Sigmoid colon (tissue), 6 donors: ENCODE measurements at regions not wholly inside any gene's neighbourhood (a gene's known extent, or its start where the extent isn't known, plus 50 kb on each side); places are given as distances from the start of the nearest gene placed in this dataset.

Source experiments
- DNase-seq: peaks from one replicate; pipeline ENCODE4 v3.0.0-alpha.2; 2019
- H3K27ac ChIP-seq, 4 donors: fragments of 200-600 bp; sonication (generic); one replicate each; pipeline ENCODE4 v1.5.1; 2016 to 2019; ENCODE audit warnings: mild to moderate bottlenecking in 1 of 4
- H3K27me3 ChIP-seq, 3 donors: fragments of 200-600 bp; sonication (generic); one replicate each; pipeline ENCODE4 v1.5.1; 2019; ENCODE audit warnings: mild to moderate bottlenecking in 1 of 3
- H3K36me3 ChIP-seq, 4 donors: fragments of 200-600 bp; sonication (generic); one replicate each; pipeline ENCODE4 v1.5.1; 2016 to 2019
- H3K4me1 ChIP-seq, 4 donors: fragments of 200-600 bp; sonication (generic); one replicate each; pipeline ENCODE4 v1.5.1; 2017 to 2019
- H3K4me3 ChIP-seq, 4 donors: fragments of 200-600 bp; sonication (generic); one replicate each; pipeline ENCODE4 v1.5.1; 2017 to 2019; ENCODE audit warnings: mild to moderate bottlenecking in 2 of 4, moderate library complexity in 1 of 4
- H3K9me3 ChIP-seq, 4 donors: fragments of 200-600 bp in 3 of 4; sonication (generic) in 3 of 4; one replicate each; pipeline versions ENCODE4 v1.5.1 to v1.6.1; 2013 to 2019
- EP300 ChIP-seq, 4 donors: sonication (generic); formaldehyde crosslinking; IDR thresholded peaks; one replicate each; pipeline ENCODE4 v1.6.1; 2017; ENCODE audit warnings: antibody characterized with exemption in 4 of 4
- POLR2A ChIP-seq, 2 donors: fragments of 450-650 bp; IDR thresholded peaks; one replicate each; pipeline ENCODE4 v1.6.1; 2016; ENCODE audit warnings: antibody characterized with exemption in 2 of 2, mild to moderate bottlenecking in 2 of 2, moderate library complexity in 2 of 2
- POLR2AphosphoS5 ChIP-seq, 4 donors: sonication (generic); formaldehyde crosslinking; IDR thresholded peaks; one replicate each; pipeline ENCODE4 v1.6.1; 2017; ENCODE audit warnings: antibody characterized with exemption in 4 of 4
- WGBS, 2 donors: extraction: QIAGEN DNeasy Blood & Tissue Kit; methylation state at CpG; one replicate each; pipeline ENCODE4 v1.1.7; 2013; 5-methylcytosine and 5-hydroxymethylcytosine counted together
- intact Hi-C: fragments of 100-400 bp; cut with DNase I; formaldehyde crosslinking; loops from one replicate; pipeline ENCODE4 v1.15.1; 2023
- TF ChIP-seq, protein P1 (sequence below), 4 experiments: fragments of 450-650 bp in 3 of 4; fragments of 200-600 bp in 1 of 4; IDR thresholded peaks; one replicate each; pipeline ENCODE4 v1.5.1; 2016 to 2019; ENCODE audit warnings: antibody characterized with exemption in 4 of 4, mild to moderate bottlenecking in 3 of 4, moderate library complexity in 2 of 4
- donor health status: healthy with polysubstance abuse.
- donor health status: healthy.

DNA sequence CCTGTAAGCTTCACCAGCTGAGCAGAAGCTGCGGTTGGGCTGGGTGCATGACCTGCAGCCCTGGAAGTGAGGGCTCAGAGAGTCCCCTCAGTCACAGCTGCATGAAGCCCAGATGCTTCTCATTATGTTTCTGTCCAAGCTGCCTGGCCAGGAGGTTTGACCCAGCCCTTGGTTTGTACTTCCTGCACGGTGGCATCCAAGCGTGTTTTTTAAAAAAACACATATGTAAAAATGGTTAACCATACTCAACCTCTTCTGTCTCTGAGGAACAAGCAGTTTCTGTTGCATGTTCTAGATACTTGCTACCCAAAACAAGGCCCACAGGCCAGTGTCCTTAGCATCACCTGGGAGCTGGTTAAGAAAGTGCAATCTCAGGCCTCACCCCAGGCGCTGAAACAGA is 76.0 kb upstream of the ATP10A start:
- 53 to 80% methylated on average over 4 of the region's 4 CpGs for WGBS, 2 donors
- DNase-seq: no peak
- TF ChIP-seq POLR2A (IDR thresholded peaks at IDR 0.05): no peak
- TF ChIP-seq, protein P1, sequence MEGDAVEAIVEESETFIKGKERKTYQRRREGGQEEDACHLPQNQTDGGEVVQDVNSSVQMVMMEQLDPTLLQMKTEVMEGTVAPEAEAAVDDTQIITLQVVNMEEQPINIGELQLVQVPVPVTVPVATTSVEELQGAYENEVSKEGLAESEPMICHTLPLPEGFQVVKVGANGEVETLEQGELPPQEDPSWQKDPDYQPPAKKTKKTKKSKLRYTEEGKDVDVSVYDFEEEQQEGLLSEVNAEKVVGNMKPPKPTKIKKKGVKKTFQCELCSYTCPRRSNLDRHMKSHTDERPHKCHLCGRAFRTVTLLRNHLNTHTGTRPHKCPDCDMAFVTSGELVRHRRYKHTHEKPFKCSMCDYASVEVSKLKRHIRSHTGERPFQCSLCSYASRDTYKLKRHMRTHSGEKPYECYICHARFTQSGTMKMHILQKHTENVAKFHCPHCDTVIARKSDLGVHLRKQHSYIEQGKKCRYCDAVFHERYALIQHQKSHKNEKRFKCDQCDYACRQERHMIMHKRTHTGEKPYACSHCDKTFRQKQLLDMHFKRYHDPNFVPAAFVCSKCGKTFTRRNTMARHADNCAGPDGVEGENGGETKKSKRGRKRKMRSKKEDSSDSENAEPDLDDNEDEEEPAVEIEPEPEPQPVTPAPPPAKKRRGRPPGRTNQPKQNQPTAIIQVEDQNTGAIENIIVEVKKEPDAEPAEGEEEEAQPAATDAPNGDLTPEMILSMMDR (IDR thresholded peaks at IDR 0.05): no peak
- no peak for TF ChIP-seq POLR2AphosphoS5 (IDR thresholded peaks at IDR 0.05)
- no peak for TF ChIP-seq EP300 (IDR thresholded peaks at IDR 0.05)
- intact Hi-C loops: no loop called here
- Histone ChIP-seq H3K4me3 (no peak overlapping the region), H3K27me3 (no peaks in the 10 kb centered on the region), H3K9me3 (no peaks in the 10 kb centered on the region), H3K27ac (no peak overlapping the region), H3K36me3 (no peaks in the 10 kb centered on the region), H3K4me1 (no peaks in the 10 kb centered on the region)

DNA sequence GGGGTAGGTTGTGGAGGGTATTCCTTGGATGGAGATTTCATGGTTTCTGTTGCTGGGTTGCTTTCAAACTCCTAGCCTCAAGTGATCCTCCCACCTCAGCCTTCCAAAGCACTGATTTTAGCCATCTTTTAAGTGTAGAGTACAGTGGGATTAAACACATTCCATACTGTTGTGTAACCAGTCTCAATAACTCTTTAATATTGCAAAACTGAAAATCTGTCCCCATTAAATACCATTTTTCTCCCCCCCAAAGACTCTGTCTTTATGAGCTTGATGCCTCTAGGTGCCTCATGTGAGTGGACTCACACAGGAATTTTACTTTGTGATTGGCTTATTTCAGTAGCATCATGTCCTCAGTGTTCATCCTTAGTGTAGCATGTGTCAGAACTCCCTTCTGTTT is 74.7 kb upstream of the ATP10A start:
- Histone ChIP-seq H3K27me3 (no peaks in the 10 kb centered on the region), H3K9me3 (no peaks in the 10 kb centered on the region), H3K4me3 (no peak overlapping the region), H3K4me1 (peaks cover 0 to 11% (median 5%) of the 10 kb centered on the region in 4 donors), H3K27ac (no peak overlapping the region), H3K36me3 (no peaks in the 10 kb centered on the region)
- no peak for DNase-seq
- no peak for TF ChIP-seq POLR2A (IDR thresholded peaks at IDR 0.05)
- no peak for TF ChIP-seq POLR2AphosphoS5 (IDR thresholded peaks at IDR 0.05)
- TF ChIP-seq, protein P1 (IDR thresholded peaks at IDR 0.05): no peak
- TF ChIP-seq EP300 (IDR thresholded peaks at IDR 0.05): no peak
- intact Hi-C loops: no loop called here

DNA sequence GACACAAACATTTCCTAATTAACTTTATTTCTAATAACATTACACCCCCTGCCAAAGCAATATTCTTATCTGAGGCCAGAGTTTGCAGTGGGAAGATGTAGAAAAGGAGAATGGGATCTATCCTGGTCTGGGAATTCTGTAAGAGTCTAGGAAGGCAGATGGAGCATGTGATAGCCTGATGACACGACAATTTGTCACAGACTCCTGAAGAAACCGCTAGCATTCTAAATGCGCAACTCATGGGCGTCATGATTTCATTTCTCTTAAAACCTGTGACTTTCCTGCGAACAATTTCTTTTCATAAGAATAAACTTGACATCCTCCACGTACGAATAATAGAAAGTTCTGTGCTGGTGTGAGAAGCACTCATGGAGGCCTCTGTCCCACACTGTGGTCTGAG is 72.9 kb upstream of the ATP10A start:
- no peak for TF ChIP-seq EP300 (IDR thresholded peaks at IDR 0.05)
- TF ChIP-seq, protein P1 (IDR thresholded peaks at IDR 0.05): no peak
- TF ChIP-seq POLR2AphosphoS5 (IDR thresholded peaks at IDR 0.05): no peak
- TF ChIP-seq POLR2A (IDR thresholded peaks at IDR 0.05): no peak
- H3K9me3 ChIP-seq: no peaks in the 10 kb centered on the region
- peaks cover 0 to 12% (median 5%) of the 10 kb centered on the region in 4 donors for H3K4me1 ChIP-seq
- H3K27me3 ChIP-seq: no peaks in the 10 kb centered on the region
- DNase-seq: no peak
- H3K27ac ChIP-seq: no peak overlapping the region
- intact Hi-C loops: no loop called here
- no peak overlapping the region for H3K4me3 ChIP-seq
- 87 to 90% methylated on average over 7 of the region's 7 CpGs for WGBS, 2 donors
- H3K36me3 ChIP-seq: no peaks in the 10 kb centered on the region

DNA sequence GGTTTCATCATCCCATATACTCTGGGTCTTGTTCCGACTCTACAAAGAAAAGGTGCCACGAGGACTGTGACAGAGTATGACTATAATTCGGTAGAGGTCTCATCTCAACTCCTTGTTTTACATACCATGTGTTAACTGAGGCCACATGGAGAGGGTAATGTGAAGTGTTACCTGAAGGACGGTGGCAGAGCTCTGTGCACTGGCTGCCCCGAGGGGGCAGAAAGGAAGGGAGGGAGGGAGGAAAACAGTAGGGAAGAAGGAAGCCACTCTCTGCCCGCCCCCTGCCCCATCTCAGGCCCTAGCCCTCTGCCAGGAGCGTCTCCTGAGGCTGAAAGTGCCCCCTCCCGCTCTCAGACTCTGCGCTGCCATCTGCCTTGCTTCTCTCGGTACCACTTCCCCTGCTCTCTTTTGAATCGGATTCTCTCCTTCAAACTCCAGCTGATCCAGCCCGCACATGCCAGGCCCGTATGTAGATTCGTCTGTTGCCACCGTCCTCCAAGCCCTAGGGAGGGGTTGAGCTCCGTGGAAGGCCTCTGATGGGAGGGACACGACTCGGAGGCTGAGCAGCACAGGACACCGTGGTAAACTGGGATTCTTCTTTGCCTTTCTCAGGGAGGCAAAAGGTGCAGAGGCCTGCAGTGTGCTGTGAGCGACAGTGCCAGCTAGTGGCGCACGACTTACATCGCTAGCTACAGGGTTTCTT is 70.5 kb upstream of the ATP10A start:
- DNase-seq: peak; percentile 88
- intact Hi-C loops: loop anchor here (2.0 to 5.0 kb wide), 4 partner anchors 71 to 425 kb away; partner anchors contain the start of gene ATP10A
- no peaks in the 10 kb centered on the region for H3K27me3 ChIP-seq
- peak overlapping the region in 3 of 4 donors; percentile 28 to 31 (median 28) for H3K4me3 ChIP-seq
- 15 to 27% methylated on average over 23 of the region's 23 CpGs for WGBS, 2 donors
- H3K4me1 ChIP-seq: peaks cover 0 to 12% (median 5%) of the 10 kb centered on the region in 4 donors
- no peaks in the 10 kb centered on the region for H3K36me3 ChIP-seq
- TF ChIP-seq POLR2AphosphoS5 (IDR thresholded peaks at IDR 0.05) (no peak), POLR2A (IDR thresholded peaks at IDR 0.05) (no peak)
- TF ChIP-seq, protein P1 (IDR thresholded peaks at IDR 0.05): peak; percentile 34 to 81 (median 49)
- H3K9me3 ChIP-seq: no peaks in the 10 kb centered on the region
- peak overlapping the region in 2 of 4 donors; percentile 19 to 67 for H3K27ac ChIP-seq
